ENCODE measurements at regions not wholly inside any gene's neighbourhood (a gene's known extent, or its start where the extent isn't known, plus 50 kb on each side); places are given as distances from the start of the nearest gene placed in this dataset.

- Histone ChIP-seq H3K27ac (ENCODE audit: low read depth, low read length, poor library complexity, severe bottlenecking) (no peak overlapping the region), H4K20me1 (ENCODE audit: insufficient read depth, low read length) (no peaks in the 10 kb centered on the region), H3K9ac (ENCODE audit: low read length) (no peak overlapping the region), H3K79me2 (ENCODE audit: insufficient read depth, low read length) (no peaks in the 10 kb centered on the region), H3K4me3 (ENCODE audit: low read depth, low read length, poor library complexity, severe bottlenecking) (no peak overlapping the region), H3F3A (ENCODE audit: insufficient read depth, low read length) (no peaks in the 10 kb centered on the region), H3K36me3 (ENCODE audit: insufficient read depth, low read length) (no peaks in the 10 kb centered on the region), H2AFZ (ENCODE audit: low read length) (no peak overlapping the region), H3K9me3 (ENCODE audit: low read length) (no peaks in the 10 kb centered on the region), H3K4me2 (ENCODE audit: low read length) (no peak overlapping the region), H3K9me2 (ENCODE audit: low read depth, low read length) (no peaks in the 10 kb centered on the region), H3K27me3 (ENCODE audit: insufficient read depth, low read length) (no peaks in the 10 kb centered on the region), H3K4me1 (ENCODE audit: insufficient read depth, low read length, severe bottlenecking) (no peaks in the 10 kb centered on the region)
- TF ChIP-seq EZH2 (IDR thresholded peaks at IDR 0.05; ENCODE audit: borderline replicate concordance, low read length) = no peak
- TF ChIP-seq CTCF (IDR thresholded peaks at IDR 0.05; ENCODE audit: low read length) = no peak
These were observed 112.7 kb upstream of the PRR23C start for GRCh38 chr3:139157161-139157932.

GRCh38 chr3:139159356-139159755, 114.7 kb upstream of the PRR23C start:
- no peaks in the 10 kb centered on the region for H3K79me2 ChIP-seq (ENCODE audit: insufficient read depth, low read length)
- no peak for TF ChIP-seq EZH2 (IDR thresholded peaks at IDR 0.05; ENCODE audit: borderline replicate concordance, low read length)
- TF ChIP-seq CTCF (IDR thresholded peaks at IDR 0.05; ENCODE audit: low read length) = no peak

GRCh38 chr3:139173372-139174108, 128.8 kb upstream of the PRR23C start:
- Histone ChIP-seq H3K9ac (ENCODE audit: low read length) (no peak overlapping the region), H4K20me1 (ENCODE audit: insufficient read depth, low read length) (no peaks in the 10 kb centered on the region), H3K9me3 (ENCODE audit: low read length) (no peaks in the 10 kb centered on the region), H3K27ac (ENCODE audit: low read depth, low read length, poor library complexity, severe bottlenecking) (no peak overlapping the region), H3K27me3 (ENCODE audit: insufficient read depth, low read length) (no peaks in the 10 kb centered on the region), H3K79me2 (ENCODE audit: insufficient read depth, low read length) (no peaks in the 10 kb centered on the region), H3K4me2 (ENCODE audit: low read length) (no peak overlapping the region), H3F3A (ENCODE audit: insufficient read depth, low read length) (no peaks in the 10 kb centered on the region), H3K4me3 (ENCODE audit: low read depth, low read length, poor library complexity, severe bottlenecking) (no peak overlapping the region), H3K4me1 (ENCODE audit: insufficient read depth, low read length, severe bottlenecking) (no peaks in the 10 kb centered on the region), H2AFZ (ENCODE audit: low read length) (no peak overlapping the region), H3K9me2 (ENCODE audit: low read depth, low read length) (no peaks in the 10 kb centered on the region), H3K36me3 (ENCODE audit: insufficient read depth, low read length) (no peaks in the 10 kb centered on the region)
- TF ChIP-seq CTCF (IDR thresholded peaks at IDR 0.05; ENCODE audit: low read length) (no peak), EZH2 (IDR thresholded peaks at IDR 0.05; ENCODE audit: borderline replicate concordance, low read length) (no peak)

More at GRCh38 chr3:139159356-139159755, 114.7 kb upstream of the PRR23C start:
- Histone ChIP-seq H3K36me3 (ENCODE audit: insufficient read depth, low read length) (no peaks in the 10 kb centered on the region), H3K9me2 (ENCODE audit: low read depth, low read length) (no peaks in the 10 kb centered on the region), H3K4me3 (ENCODE audit: low read depth, low read length, poor library complexity, severe bottlenecking) (no peak overlapping the region), H3K4me1 (ENCODE audit: insufficient read depth, low read length, severe bottlenecking) (no peaks in the 10 kb centered on the region), H2AFZ (ENCODE audit: low read length) (no peak overlapping the region), H4K20me1 (ENCODE audit: insufficient read depth, low read length) (no peaks in the 10 kb centered on the region), H3K9me3 (ENCODE audit: low read length) (no peaks in the 10 kb centered on the region), H3K27me3 (ENCODE audit: insufficient read depth, low read length) (no peaks in the 10 kb centered on the region), H3K9ac (ENCODE audit: low read length) (no peak overlapping the region), H3F3A (ENCODE audit: insufficient read depth, low read length) (no peaks in the 10 kb centered on the region), H3K27ac (ENCODE audit: low read depth, low read length, poor library complexity, severe bottlenecking) (no peak overlapping the region), H3K4me2 (ENCODE audit: low read length) (no peak overlapping the region)
